ENCODE measurements at regions not wholly inside any gene's neighbourhood (a gene's known extent, or its start where the extent isn't known, plus 50 kb on each side); places are given as distances from the start of the nearest gene placed in this dataset.

DNA sequence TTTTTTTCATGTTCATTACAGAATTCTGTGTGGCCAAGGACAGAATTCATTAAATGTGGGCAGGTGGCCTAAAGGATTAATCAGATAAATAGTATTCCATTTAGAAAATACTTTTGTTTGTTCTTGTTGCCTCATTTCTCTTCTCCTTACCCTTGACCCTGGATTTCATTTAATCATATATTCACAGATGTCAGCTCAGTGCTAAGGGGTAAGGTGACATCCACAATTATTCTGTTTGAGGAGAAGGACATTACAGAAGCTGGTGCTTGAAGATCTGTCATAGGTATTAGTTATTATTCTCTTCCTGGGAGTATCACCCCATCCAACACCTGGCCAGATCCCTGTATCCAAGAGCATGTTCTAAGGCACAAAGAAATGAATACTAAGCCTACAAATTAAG lies 961.1 kb downstream of the XPNPEP1 start:
- no peak for ATAC-seq
- Histone ChIP-seq H3K27ac (ENCODE audit: low read depth, low read length) (no peak overlapping the region), H3K4me2 (ENCODE audit: low read length) (no peak overlapping the region), H3K4me1 (ENCODE audit: control insufficient read depth in 1 of 2, insufficient read depth in 2 of 2, low read length in 2 of 2) (no peaks in the 10 kb centered on the region), H3K9me3 (ENCODE audit: control insufficient read depth in 1 of 2, insufficient read depth in 1 of 2, low read depth in 1 of 2, low read length in 2 of 2) (peaks cover 22 to 41% of the 10 kb centered on the region in 2 experiments; a peak in 3 of 4 replicates), H3K9me2 (ENCODE audit: insufficient read depth) (no peaks in the 10 kb centered on the region), H3K27me3 (ENCODE audit: insufficient read depth, low read length) (no peaks in the 10 kb centered on the region), H3K9ac (ENCODE audit: low read length) (no peak overlapping the region), H3K79me2 (ENCODE audit: insufficient read depth, low read length) (no peaks in the 10 kb centered on the region), H3K36me3 (ENCODE audit: control insufficient read depth in 1 of 2, insufficient read depth in 2 of 2, low read length in 2 of 2) (no peaks in the 10 kb centered on the region), H2AFZ (ENCODE audit: low read depth, low read length, poor library complexity, severe bottlenecking) (no peak overlapping the region), H3K4me3 (replicated peaks in 1 of 2; ENCODE audit: low read depth in 1 of 2, low read length in 2 of 2) (no peak overlapping the region), H4K20me1 (ENCODE audit: insufficient read depth) (no peaks in the 10 kb centered on the region)
- RAD21 ChIA-PET (ENCODE audit: low non-redundant PET in 1 of 2, low total read pairs in 2 of 2, uncharacterized antibody in 2 of 2, unreplicated experiment in 2 of 2): no interaction called here
- POLR2A ChIA-PET: no interaction called here
- TF ChIP-seq EZH2phosphoT487 (IDR thresholded peaks at IDR 0.05; ENCODE audit: borderline replicate concordance): no peak
- TF ChIP-seq JUND (IDR thresholded peaks at IDR 0.05): no peak
- TF ChIP-seq SRF (IDR thresholded peaks at IDR 0.05; ENCODE audit: low read depth): no peak
- no peak for TF ChIP-seq POLR2A (IDR thresholded peaks at IDR 0.05; ENCODE audit: borderline replicate concordance, extremely low read depth, insufficient read depth, insufficient read length)
- TF ChIP-seq YY1 (IDR thresholded peaks at IDR 0.05; ENCODE audit: extremely low read depth, insufficient replicate concordance, low read depth, low read length): no peak
- TF ChIP-seq, protein P1, sequence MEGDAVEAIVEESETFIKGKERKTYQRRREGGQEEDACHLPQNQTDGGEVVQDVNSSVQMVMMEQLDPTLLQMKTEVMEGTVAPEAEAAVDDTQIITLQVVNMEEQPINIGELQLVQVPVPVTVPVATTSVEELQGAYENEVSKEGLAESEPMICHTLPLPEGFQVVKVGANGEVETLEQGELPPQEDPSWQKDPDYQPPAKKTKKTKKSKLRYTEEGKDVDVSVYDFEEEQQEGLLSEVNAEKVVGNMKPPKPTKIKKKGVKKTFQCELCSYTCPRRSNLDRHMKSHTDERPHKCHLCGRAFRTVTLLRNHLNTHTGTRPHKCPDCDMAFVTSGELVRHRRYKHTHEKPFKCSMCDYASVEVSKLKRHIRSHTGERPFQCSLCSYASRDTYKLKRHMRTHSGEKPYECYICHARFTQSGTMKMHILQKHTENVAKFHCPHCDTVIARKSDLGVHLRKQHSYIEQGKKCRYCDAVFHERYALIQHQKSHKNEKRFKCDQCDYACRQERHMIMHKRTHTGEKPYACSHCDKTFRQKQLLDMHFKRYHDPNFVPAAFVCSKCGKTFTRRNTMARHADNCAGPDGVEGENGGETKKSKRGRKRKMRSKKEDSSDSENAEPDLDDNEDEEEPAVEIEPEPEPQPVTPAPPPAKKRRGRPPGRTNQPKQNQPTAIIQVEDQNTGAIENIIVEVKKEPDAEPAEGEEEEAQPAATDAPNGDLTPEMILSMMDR (IDR thresholded peaks at IDR 0.05 in 2 of 3, conservative IDR thresholded peaks at IDR 0.05 in 1 of 3; ENCODE audit: borderline replicate concordance in 1 of 3, insufficient read depth in 1 of 3, low read depth in 2 of 3, low read length in 2 of 3): no peak
- TF ChIP-seq RAD21 (IDR thresholded peaks at IDR 0.05; ENCODE audit: low read depth): no peak
- no peak for TF ChIP-seq ZNF274 (IDR thresholded peaks at IDR 0.05; ENCODE audit: low read depth, low read length)
- TF ChIP-seq ZFX (IDR thresholded peaks at IDR 0.05): no peak; the same call in 1 of the 2 replicates
- TF ChIP-seq ELF1 (IDR thresholded peaks at IDR 0.05; ENCODE audit: borderline replicate concordance, low read depth): no peak
- no peak for TF ChIP-seq POLR2AphosphoS5 (IDR thresholded peaks at IDR 0.05; ENCODE audit: low read depth, low read length)
- no peak for TF ChIP-seq TCF7L2 (IDR thresholded peaks at IDR 0.05; ENCODE audit: borderline replicate concordance, extremely low read depth, insufficient read depth, insufficient read length)
- no peak for TF ChIP-seq SP1 (IDR thresholded peaks at IDR 0.05; ENCODE audit: low read depth)
- no peak for TF ChIP-seq SIN3A (IDR thresholded peaks at IDR 0.05; ENCODE audit: low read depth)
- TF ChIP-seq CEBPB (IDR thresholded peaks at IDR 0.05; ENCODE audit: low read depth): no peak
- TF ChIP-seq, protein P2, sequence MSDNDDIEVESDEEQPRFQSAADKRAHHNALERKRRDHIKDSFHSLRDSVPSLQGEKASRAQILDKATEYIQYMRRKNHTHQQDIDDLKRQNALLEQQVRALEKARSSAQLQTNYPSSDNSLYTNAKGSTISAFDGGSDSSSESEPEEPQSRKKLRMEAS (IDR thresholded peaks at IDR 0.05): no peak
- TF ChIP-seq FOSL1 (IDR thresholded peaks at IDR 0.05; ENCODE audit: low read depth): no peak
- CTCF ChIA-PET: no interaction called here
- BruUV-seq (replicated peaks): no TSS peak
- no peak for DNase-seq (ENCODE audit: low read depth, low spot score)
- intact Hi-C loops (cut with micrococcal nuclease): no loop called here

Data from HCT116 (cell line).